ENCODE measurements at regions not wholly inside any gene's neighbourhood (a gene's known extent, or its start where the extent isn't known, plus 50 kb on each side); places are given as distances from the start of the nearest gene placed in this dataset.

DNA sequence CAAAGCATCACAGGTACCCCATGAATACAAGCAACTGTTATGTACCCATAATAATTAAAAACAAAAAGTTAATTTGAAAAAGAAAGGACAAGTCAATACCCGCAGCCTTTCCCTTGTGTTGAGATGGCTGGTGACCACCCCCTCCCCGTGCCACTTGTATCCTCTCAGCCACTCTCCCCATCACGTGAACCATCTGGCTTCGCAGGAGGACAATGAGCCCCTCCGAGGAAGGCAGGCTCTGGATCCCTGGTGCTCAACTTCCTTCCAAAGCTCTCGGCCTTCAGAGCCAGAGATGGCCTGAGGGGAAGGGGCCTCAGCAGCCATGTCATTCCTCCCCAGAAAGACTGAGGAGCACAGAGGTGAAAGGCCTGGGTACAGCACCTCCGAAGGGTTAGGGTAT is 120.4 kb upstream of the RAB4A start:
- TF ChIP-seq, protein P1, sequence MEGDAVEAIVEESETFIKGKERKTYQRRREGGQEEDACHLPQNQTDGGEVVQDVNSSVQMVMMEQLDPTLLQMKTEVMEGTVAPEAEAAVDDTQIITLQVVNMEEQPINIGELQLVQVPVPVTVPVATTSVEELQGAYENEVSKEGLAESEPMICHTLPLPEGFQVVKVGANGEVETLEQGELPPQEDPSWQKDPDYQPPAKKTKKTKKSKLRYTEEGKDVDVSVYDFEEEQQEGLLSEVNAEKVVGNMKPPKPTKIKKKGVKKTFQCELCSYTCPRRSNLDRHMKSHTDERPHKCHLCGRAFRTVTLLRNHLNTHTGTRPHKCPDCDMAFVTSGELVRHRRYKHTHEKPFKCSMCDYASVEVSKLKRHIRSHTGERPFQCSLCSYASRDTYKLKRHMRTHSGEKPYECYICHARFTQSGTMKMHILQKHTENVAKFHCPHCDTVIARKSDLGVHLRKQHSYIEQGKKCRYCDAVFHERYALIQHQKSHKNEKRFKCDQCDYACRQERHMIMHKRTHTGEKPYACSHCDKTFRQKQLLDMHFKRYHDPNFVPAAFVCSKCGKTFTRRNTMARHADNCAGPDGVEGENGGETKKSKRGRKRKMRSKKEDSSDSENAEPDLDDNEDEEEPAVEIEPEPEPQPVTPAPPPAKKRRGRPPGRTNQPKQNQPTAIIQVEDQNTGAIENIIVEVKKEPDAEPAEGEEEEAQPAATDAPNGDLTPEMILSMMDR (IDR thresholded peaks at IDR 0.05): no peak
- TF ChIP-seq POLR2AphosphoS5 (IDR thresholded peaks at IDR 0.05) (no peak), POLR2A (IDR thresholded peaks at IDR 0.05) (no peak)

Data from prostate gland (tissue), 2 donors.